Inflammatory macrophage treated with lipopolysaccharide for 1 hour (primary cell): ENCODE measurements at regions not wholly inside any gene's neighbourhood (a gene's known extent, or its start where the extent isn't known, plus 50 kb on each side); places are given as distances from the start of the nearest gene placed in this dataset.

Source experiments
- DNase-seq, 2 donors: peaks; one replicate each; pipeline ENCODE4 v3.0.0-alpha.2; 2020 to 2022

GRCh38 chr5:52690236-52690768 is 97.4 kb upstream of the ITGA1 start:
- no peak for DNase-seq

GRCh38 chr5:52692039-52692438 is 95.7 kb upstream of the ITGA1 start:
- DNase-seq = no peak

- DNase-seq = no peak
Observed at GRCh38 chr5:52692606-52693005, 95.1 kb upstream of the ITGA1 start.

GRCh38 chr5:52693280-52693679 is 94.4 kb upstream of the ITGA1 start:
- DNase-seq = peak; percentile 16 to 25

- DNase-seq = no peak
Observed at GRCh38 chr5:52693836-52694235, 93.9 kb upstream of the ITGA1 start.

GRCh38 chr5:52694648-52695047 is 93.1 kb upstream of the ITGA1 start:
- DNase-seq = no peak

- peak in 1 of 2 donors; percentile 4 for DNase-seq
Observed at GRCh38 chr5:52702877-52703276, 84.8 kb upstream of the ITGA1 start.

GRCh38 chr5:52703321-52703720 is 84.4 kb upstream of the ITGA1 start:
- no peak for DNase-seq

- DNase-seq = no peak
Observed at GRCh38 chr5:52705720-52706119, 82.0 kb upstream of the ITGA1 start.

- DNase-seq = no peak
Observed at GRCh38 chr5:52706775-52707174, 80.9 kb upstream of the ITGA1 start.

- no peak for DNase-seq
Observed at GRCh38 chr5:52707616-52708015, 80.1 kb upstream of the ITGA1 start.

- no peak for DNase-seq
Observed at GRCh38 chr5:52708463-52708862, 79.3 kb upstream of the ITGA1 start.

GRCh38 chr5:52709167-52709925 is 78.4 kb upstream of the ITGA1 start:
- peak; percentile 8 to 12 for DNase-seq

GRCh38 chr5:52710310-52710971 is 77.3 kb upstream of the ITGA1 start:
- DNase-seq = no peak

GRCh38 chr5:52710972-52711596 is 76.6 kb upstream of the ITGA1 start:
- DNase-seq = peak in 1 of 2 donors; percentile 2

GRCh38 chr5:52712354-52712753 is 75.4 kb upstream of the ITGA1 start:
- DNase-seq = no peak

GRCh38 chr5:52725065-52725746 is 62.5 kb upstream of the ITGA1 start:
- no peak for DNase-seq

- DNase-seq = no peak
Observed at GRCh38 chr5:52725808-52726207, 61.9 kb upstream of the ITGA1 start.

- DNase-seq = no peak
Observed at GRCh38 chr5:52727020-52727419, 60.7 kb upstream of the ITGA1 start.

GRCh38 chr5:52727576-52727975 is 60.1 kb upstream of the ITGA1 start:
- no peak for DNase-seq

- DNase-seq = no peak
Observed at GRCh38 chr5:52728224-52728623, 59.5 kb upstream of the ITGA1 start.

GRCh38 chr5:52728686-52729085 is 59.0 kb upstream of the ITGA1 start:
- DNase-seq = no peak
